ENCODE measurements at regions not wholly inside any gene's neighbourhood (a gene's known extent, or its start where the extent isn't known, plus 50 kb on each side); places are given as distances from the start of the nearest gene placed in this dataset.

GRCh38 chr17:33493566-33493965 is 200.5 kb upstream of the ASIC2 start:
- no peak for TF ChIP-seq REST (IDR thresholded peaks at IDR 0.05; ENCODE audit: low read depth)
- TF ChIP-seq ZBTB7A (IDR thresholded peaks at IDR 0.05; ENCODE audit: low read depth): no peak
- no peak for TF ChIP-seq EP300 (IDR thresholded peaks at IDR 0.05; ENCODE audit: borderline replicate concordance)
- TF ChIP-seq FOXM1 (IDR thresholded peaks at IDR 0.05; ENCODE audit: borderline replicate concordance, low read depth): no peak
- TF ChIP-seq CREB1 (IDR thresholded peaks at IDR 0.05; ENCODE audit: low read depth): no peak
- no peak for TF ChIP-seq MAX (IDR thresholded peaks at IDR 0.05)
- TF ChIP-seq NFIC (IDR thresholded peaks at IDR 0.05): no peak
- no peak for TF ChIP-seq YY1 (IDR thresholded peaks at IDR 0.05; ENCODE audit: low read depth)
- TF ChIP-seq RAD21 (IDR thresholded peaks at IDR 0.05; ENCODE audit: low read depth): no peak
- TF ChIP-seq TAF1 (IDR thresholded peaks at IDR 0.05; ENCODE audit: low read depth): no peak
- no peak for TF ChIP-seq CEBPB (IDR thresholded peaks at IDR 0.05)
- TF ChIP-seq EGR1 (IDR thresholded peaks at IDR 0.05): no peak
- TF ChIP-seq TEAD4 (IDR thresholded peaks at IDR 0.05): no peak

Data from Ishikawa (cell line).